Ovary (tissue), 7 donors: ENCODE measurements at regions not wholly inside any gene's neighbourhood (a gene's known extent, or its start where the extent isn't known, plus 50 kb on each side); places are given as distances from the start of the nearest gene placed in this dataset.
"Not testable (repeated sequence)": the region's sequence is repeated elsewhere in the genome, so short reads cannot be mapped to it uniquely, and the experiment has no call there.

Experiments used
- DNase-seq, 5 donors: peaks; one replicate each; pipeline ENCODE4 v3.0.0-alpha.2; 2019 to 2020
- H3K27ac ChIP-seq, 2 donors: fragments of 200-600 bp; one replicate each; pipeline versions ENCODE4 v1.5.1 to v1.8.0; 2019 to 2022
- H3K27me3 ChIP-seq: fragments of 200-600 bp; one replicate; pipeline ENCODE4 v1.8.0; 2022
- H3K36me3 ChIP-seq: fragments of 200-600 bp; sonication (generic); one replicate; pipeline ENCODE4 v1.5.1; 2019
- H3K4me1 ChIP-seq: one replicate; pipeline ENCODE4 v1.8.1; 2013; ENCODE audit warnings: mild to moderate bottlenecking, moderate library complexity; ENCODE audit not compliant: insufficient read depth
- H3K4me3 ChIP-seq: fragments of 200-600 bp; sonication (generic); one replicate; pipeline ENCODE4 v1.5.1; 2017
- H3K9me3 ChIP-seq, 2 donors: fragments of 200-600 bp in 1 of 2; sonication (generic) in 1 of 2; one replicate each; pipeline versions ENCODE4 v1.5.1 to v1.8.1; 2013 to 2019; ENCODE audit warnings: mild to moderate bottlenecking in 1 of 2, moderate library complexity in 1 of 2
- EP300 ChIP-seq: sonication (generic); formaldehyde crosslinking; IDR thresholded peaks from one replicate; pipeline ENCODE4 v1.6.1; 2017; ENCODE audit warnings: antibody characterized with exemption
- POLR2A ChIP-seq: fragments of 450-650 bp; IDR thresholded peaks from one replicate; pipeline ENCODE4 v1.6.1; 2017; ENCODE audit warnings: antibody characterized with exemption, mild to moderate bottlenecking, moderate library complexity
- WGBS, 3 donors: extraction: QIAGEN DNeasy Blood & Tissue Kit in 1 of 3; methylation state at CpG; one replicate each; pipeline versions ENCODE4 v1.1.5 to v1.1.7; 2013 to 2017; 5-methylcytosine and 5-hydroxymethylcytosine counted together
- intact Hi-C, 4 donors: fragments of 100-400 bp; cut with DNase I; formaldehyde crosslinking; loops; one replicate each; pipeline versions ENCODE4 v1.11.0 to v1.15.1; 2022 to 2023
- TF ChIP-seq, protein P1 (sequence below), 3 donors: fragments of 450-650 bp in 2 of 3; fragments of 200-600 bp in 1 of 3; IDR thresholded peaks; one replicate each; pipeline versions ENCODE4 v1.5.1 to v1.8.0; 2016 to 2022; ENCODE audit warnings: antibody characterized with exemption in 3 of 3, mild to moderate bottlenecking in 1 of 3
- donor health status: DM: no; HTN: no; CAD: no; lungs with moderate emphysema.
- donor health status: DM: no; HTN: no; CAD: no.
- donor health status: Bipolar disorder and iron deficiency.
- donor health status: DM: no; HTN: no; CAD: no.
- donor health status: DM: yes; HTN: yes; CAD: no.

DNA sequence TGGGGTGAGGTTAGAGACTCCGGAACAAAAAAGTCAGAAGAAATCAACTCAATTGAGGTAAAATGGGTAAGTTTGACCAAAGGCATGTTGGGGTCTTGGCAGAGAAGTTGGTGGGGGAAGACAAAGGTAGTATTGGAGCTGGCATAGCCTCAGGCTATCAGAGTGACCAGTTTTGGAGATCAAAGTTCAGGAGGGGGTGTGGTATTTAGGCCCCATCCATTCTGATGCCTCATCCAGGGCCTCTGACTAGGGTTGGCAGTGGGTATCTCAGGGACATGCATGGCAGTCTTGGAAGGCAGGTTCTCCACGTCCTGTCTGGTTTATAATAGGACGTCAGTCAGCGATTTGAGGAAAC lies 73.2 kb upstream of the TRABD2B start:
- no peaks in the 10 kb centered on the region for H3K4me1 ChIP-seq
- H3K4me3 ChIP-seq, result no peak overlapping the region
- H3K36me3 ChIP-seq, result no peaks in the 10 kb centered on the region
- no peak for TF ChIP-seq EP300
- TF ChIP-seq POLR2A, result no peak
- TF ChIP-seq, protein P1, sequence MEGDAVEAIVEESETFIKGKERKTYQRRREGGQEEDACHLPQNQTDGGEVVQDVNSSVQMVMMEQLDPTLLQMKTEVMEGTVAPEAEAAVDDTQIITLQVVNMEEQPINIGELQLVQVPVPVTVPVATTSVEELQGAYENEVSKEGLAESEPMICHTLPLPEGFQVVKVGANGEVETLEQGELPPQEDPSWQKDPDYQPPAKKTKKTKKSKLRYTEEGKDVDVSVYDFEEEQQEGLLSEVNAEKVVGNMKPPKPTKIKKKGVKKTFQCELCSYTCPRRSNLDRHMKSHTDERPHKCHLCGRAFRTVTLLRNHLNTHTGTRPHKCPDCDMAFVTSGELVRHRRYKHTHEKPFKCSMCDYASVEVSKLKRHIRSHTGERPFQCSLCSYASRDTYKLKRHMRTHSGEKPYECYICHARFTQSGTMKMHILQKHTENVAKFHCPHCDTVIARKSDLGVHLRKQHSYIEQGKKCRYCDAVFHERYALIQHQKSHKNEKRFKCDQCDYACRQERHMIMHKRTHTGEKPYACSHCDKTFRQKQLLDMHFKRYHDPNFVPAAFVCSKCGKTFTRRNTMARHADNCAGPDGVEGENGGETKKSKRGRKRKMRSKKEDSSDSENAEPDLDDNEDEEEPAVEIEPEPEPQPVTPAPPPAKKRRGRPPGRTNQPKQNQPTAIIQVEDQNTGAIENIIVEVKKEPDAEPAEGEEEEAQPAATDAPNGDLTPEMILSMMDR (IDR thresholded peaks at IDR 0.05), result no peak
- H3K27ac ChIP-seq, result no peak overlapping the region
- H3K9me3 ChIP-seq, result no peaks in the 10 kb centered on the region
- no peaks in the 10 kb centered on the region for H3K27me3 ChIP-seq
- DNase-seq, result no peak
- intact Hi-C loops, result no loop called here
- WGBS, 3 donors, result 80 to 90% (median 84%) methylated on average over 4 of the region's 4 CpGs

GRCh38 chr1:48069662-48070395 lies 72.6 kb upstream of the TRABD2B start:
- TF ChIP-seq, protein P1 (IDR thresholded peaks at IDR 0.05), result no peak
- TF ChIP-seq POLR2A, result no peak
- no peak for TF ChIP-seq EP300

GRCh38 chr1:48068206-48068605 lies 71.0 kb upstream of the TRABD2B start:
- Histone ChIP-seq H3K27ac (no peak overlapping the region), H3K4me3 (no peak overlapping the region), H3K4me1 (no peaks in the 10 kb centered on the region), H3K27me3 (no peaks in the 10 kb centered on the region), H3K36me3 (no peaks in the 10 kb centered on the region), H3K9me3 (no peaks in the 10 kb centered on the region)
- intact Hi-C loops, result loop anchor here in 1 of 4 donors (10.0 kb wide), 1 partner anchor 333 kb away; no protein-coding TSS in a partner anchor
- 48 to 79% (median 77%) methylated on average over 1 of the region's 1 CpG for WGBS, 3 donors
- DNase-seq, result no peak
- no peak for TF ChIP-seq EP300
- TF ChIP-seq, protein P1 (IDR thresholded peaks at IDR 0.05), result no peak
- no peak for TF ChIP-seq POLR2A

More at GRCh38 chr1:48069662-48070395, 72.6 kb upstream of the TRABD2B start:
- no peaks in the 10 kb centered on the region for H3K9me3 ChIP-seq
- WGBS, 3 donors, result 70 to 79% (median 76%) methylated on average over 7 of the region's 7 CpGs
- H3K4me1 ChIP-seq, result no peaks in the 10 kb centered on the region
- H3K27me3 ChIP-seq, result no peaks in the 10 kb centered on the region
- DNase-seq, result no peak
- intact Hi-C loops, result loop anchor here in 1 of 4 donors (10.0 kb wide), 1 partner anchor 335 kb away; no protein-coding TSS in a partner anchor
- no peak overlapping the region for H3K4me3 ChIP-seq
- H3K27ac ChIP-seq, result no peak overlapping the region
- no peaks in the 10 kb centered on the region for H3K36me3 ChIP-seq

DNA sequence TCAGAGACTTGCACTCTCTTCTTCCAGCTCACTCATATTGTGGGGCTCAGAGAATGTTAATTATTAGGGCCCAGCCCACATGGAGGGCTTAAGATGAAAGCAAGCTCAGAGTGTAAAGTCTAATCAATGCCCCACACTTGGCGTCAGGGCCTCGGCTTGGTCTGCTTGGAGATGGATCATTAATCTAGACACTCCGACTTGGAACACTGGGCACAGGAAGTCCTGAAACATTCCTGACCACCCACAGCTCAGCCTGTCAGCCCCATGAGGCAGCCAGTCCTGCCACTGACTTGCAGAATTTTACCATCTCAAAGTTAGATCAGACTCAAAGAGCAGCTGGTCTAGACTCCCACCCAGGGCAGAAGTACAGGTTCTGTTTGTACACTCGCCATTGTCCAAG lies 69.8 kb upstream of the TRABD2B start:
- WGBS, 3 donors, result 49 to 56% (median 56%) methylated on average over 4 of the region's 4 CpGs
- TF ChIP-seq EP300, result no peak
- no peak for DNase-seq
- Histone ChIP-seq H3K36me3 (no peaks in the 10 kb centered on the region), H3K4me3 (no peak overlapping the region), H3K4me1 (no peaks in the 10 kb centered on the region), H3K9me3 (no peaks in the 10 kb centered on the region), H3K27me3 (no peaks in the 10 kb centered on the region), H3K27ac (no peak overlapping the region)
- intact Hi-C loops, result loop anchor here in 1 of 4 donors (10.0 kb wide), 1 partner anchor 332 kb away; no protein-coding TSS in a partner anchor

GRCh38 chr1:48064693-48065092 lies 67.5 kb upstream of the TRABD2B start:
- H3K9me3 ChIP-seq, H3K27me3 ChIP-seq, H3K27ac ChIP-seq, DNase-seq, H3K4me1 ChIP-seq, H3K4me3 ChIP-seq, H3K36me3 ChIP-seq: not testable (repeated sequence)
- intact Hi-C loops, result loop anchor here in 1 of 4 donors (10.0 kb wide), 1 partner anchor 330 kb away; no protein-coding TSS in a partner anchor
- 88 to 92% (median 92%) methylated on average over 5 of the region's 5 CpGs for WGBS, 3 donors
